HEK293 (cell line): ENCODE measurements at regions not wholly inside any gene's neighbourhood (a gene's known extent, or its start where the extent isn't known, plus 50 kb on each side); places are given as distances from the start of the nearest gene placed in this dataset.

Source experiments
- CTCF ChIA-PET: fragments of 350-600 bp; formaldehyde crosslinking; extraction: SDS; loops from one replicate; lab custom pipeline; 2021; ENCODE audit warnings: antibody characterized with exemption; lab: Yijun Ruan, JAX
- POLR2A ChIA-PET: fragments of 300-600 bp; formaldehyde crosslinking; extraction: SDS; loops from one replicate; lab custom pipeline; 2020; ENCODE audit warnings: antibody characterized with exemption, inconsistent platforms; lab: Yijun Ruan, JAX
- H3K27ac ChIP-seq: fragments of 200-500 bp; sonication (Bioruptor generic); 2 replicates; pipeline ENCODE4 v1.5.1; 2014; ENCODE audit warnings: low read depth, low read length, control low read depth, inconsistent platforms; ENCODE audit errors: extremely low read depth
- H3K36me3 ChIP-seq, 2 experiments: fragments of 200-500 bp in 1 of 2; sonication (Bioruptor generic) in 1 of 2; 1 replicate in 1 of 2; 2 replicates in 1 of 2; pipeline ENCODE4 v1.5.1; 2014 to 2017; ENCODE audit warnings: inconsistent platforms in 2 of 2, low read length in 2 of 2; ENCODE audit not compliant: control insufficient read depth in 2 of 2, insufficient read depth in 1 of 2
- H3K4me1 ChIP-seq: fragments of 200-500 bp; sonication (Bioruptor generic); 2 replicates; pipeline ENCODE4 v1.5.1; 2014; ENCODE audit warnings: mild to moderate bottlenecking, low read length, inconsistent platforms; ENCODE audit not compliant: control insufficient read depth, insufficient read depth
- H3K4me3 ChIP-seq: 2 replicates; pipeline ENCODE4 v1.5.1; 2011; ENCODE audit warnings: low read depth, mild to moderate bottlenecking, control low read depth, low read length, moderate library complexity
- H3K9me3 ChIP-seq: fragments of 200-500 bp; sonication (Bioruptor generic); 2 replicates; pipeline ENCODE4 v1.5.1; 2014; ENCODE audit warnings: low read depth, low read length, inconsistent platforms; ENCODE audit not compliant: control insufficient read depth, insufficient read depth
- GLI2 ChIP-seq: fragments of 450-650 bp; formaldehyde crosslinking; IDR thresholded peaks from 2 replicates; pipeline ENCODE4; 2017; ENCODE audit warnings: missing biosample characterization, missing genetic modification characterization, low read depth, borderline replicate concordance
- HOXA7 ChIP-seq: sonication (generic); formaldehyde crosslinking; IDR thresholded peaks from 2 replicates; pipeline ENCODE4 v1.8.1; 2022; ENCODE audit warnings: missing genetic modification reagents, borderline replicate concordance
- KLF10 ChIP-seq: fragments of 450-650 bp; IDR thresholded peaks from 2 replicates; pipeline ENCODE4 v1.5.1; 2018; ENCODE audit warnings: missing biosample characterization, mild to moderate bottlenecking, missing genetic modification characterization
- SCRT2 ChIP-seq: fragments of 450-650 bp; formaldehyde crosslinking; IDR thresholded peaks from 2 replicates; pipeline ENCODE4 v1.5.1; 2016; ENCODE audit warnings: missing biosample characterization, missing genetic modification characterization
- ZBTB10 ChIP-seq: fragments of 450-650 bp; formaldehyde crosslinking; IDR thresholded peaks from 2 replicates; pipeline ENCODE4 v1.5.1; 2016; ENCODE audit warnings: missing biosample characterization, missing genetic modification characterization
- ZNF155 ChIP-seq: fragments of 450-650 bp; formaldehyde crosslinking; IDR thresholded peaks from 2 replicates; pipeline ENCODE4 v1.5.1; 2016; ENCODE audit warnings: missing biosample characterization, missing genetic modification characterization
- ZNF175 ChIP-seq: fragments of 450-650 bp; formaldehyde crosslinking; IDR thresholded peaks from 2 replicates; pipeline ENCODE4 v1.5.1; 2016; ENCODE audit warnings: missing biosample characterization, missing genetic modification characterization
- ZNF19 ChIP-seq: fragments of 450-650 bp; formaldehyde crosslinking; IDR thresholded peaks from 2 replicates; pipeline ENCODE4; 2016; ENCODE audit warnings: missing biosample characterization, missing genetic modification characterization, low read depth
- ZNF211 ChIP-seq: fragments of 450-650 bp; formaldehyde crosslinking; IDR thresholded peaks from 2 replicates; pipeline ENCODE4 v1.5.1; 2016; ENCODE audit warnings: low read depth, missing biosample characterization, missing genetic modification characterization
- ZNF24 ChIP-seq: fragments of 450-650 bp; formaldehyde crosslinking; IDR thresholded peaks from 2 replicates; pipeline ENCODE4 v1.5.1; 2016; ENCODE audit warnings: missing biosample characterization, missing genetic modification characterization
- ZNF391 ChIP-seq: fragments of 450-650 bp; formaldehyde crosslinking; IDR thresholded peaks from 2 replicates; pipeline ENCODE4 v1.5.1; 2016; ENCODE audit warnings: low read depth, missing biosample characterization, missing genetic modification characterization, borderline replicate concordance
- ZNF558 ChIP-seq: fragments of 450-650 bp; formaldehyde crosslinking; IDR thresholded peaks from 2 replicates; pipeline ENCODE4 v1.5.1; 2016; ENCODE audit warnings: missing biosample characterization, missing genetic modification characterization
- ZNF580 ChIP-seq: fragments of 450-650 bp; formaldehyde crosslinking; IDR thresholded peaks from 2 replicates; pipeline ENCODE4 v1.5.1; 2016; ENCODE audit warnings: missing biosample characterization, missing genetic modification characterization
- ZNF639 ChIP-seq: fragments of 450-650 bp; formaldehyde crosslinking; IDR thresholded peaks from 2 replicates; pipeline ENCODE4 v1.5.1; 2016; ENCODE audit warnings: missing biosample characterization, missing genetic modification characterization
- ZNF654 ChIP-seq: fragments of 450-650 bp; formaldehyde crosslinking; IDR thresholded peaks from 2 replicates; pipeline ENCODE4 v1.5.1; 2016; ENCODE audit warnings: low read depth, missing biosample characterization, missing genetic modification characterization
- ZNF660 ChIP-seq: fragments of 450-650 bp; IDR thresholded peaks from 2 replicates; pipeline ENCODE4 v1.5.1; 2018; ENCODE audit warnings: missing biosample characterization, mild to moderate bottlenecking, missing genetic modification characterization
- ZNF704 ChIP-seq: fragments of 450-650 bp; formaldehyde crosslinking; IDR thresholded peaks from 2 replicates; pipeline ENCODE4 v1.5.1; 2016; ENCODE audit warnings: missing biosample characterization, missing genetic modification characterization
- ZNF837 ChIP-seq: fragments of 450-650 bp; formaldehyde crosslinking; IDR thresholded peaks from 2 replicates; pipeline ENCODE4 v1.5.1; 2016; ENCODE audit warnings: missing biosample characterization, missing genetic modification characterization
- ZNF843 ChIP-seq: fragments of 450-650 bp; formaldehyde crosslinking; IDR thresholded peaks from 2 replicates; pipeline ENCODE4 v1.5.1; 2016; ENCODE audit warnings: missing biosample characterization, missing genetic modification characterization
- ZSCAN4 ChIP-seq: fragments of 450-650 bp; formaldehyde crosslinking; IDR thresholded peaks from 2 replicates; pipeline ENCODE4 v1.5.1; 2017; ENCODE audit warnings: missing biosample characterization, missing genetic modification characterization

- ChIA-PET CTCF (no interaction called here), POLR2A (no interaction called here)
- TF ChIP-seq ZNF843 (no peak), SCRT2 (tag by site-specific recombination) (no peak), ZNF211 (tag by site-specific recombination) (no peak), ZBTB10 (tag by site-specific recombination) (no peak), ZNF155 (tag by site-specific recombination) (no peak), ZSCAN4 (tag by site-specific recombination) (no peak), ZNF24 (tag by site-specific recombination) (no peak), ZNF19 (tag by site-specific recombination) (no peak), GLI2 (tag by site-specific recombination) (no peak), KLF10 (tag by site-specific recombination) (no peak)
- Histone ChIP-seq H3K4me3 (no peak overlapping the region), H3K4me1 (no peaks in the 10 kb centered on the region), H3K36me3 (no peaks in the 10 kb centered on the region), H3K9me3 (no peaks in the 10 kb centered on the region), H3K27ac (no peak overlapping the region)
Measured at GRCh38 chr3:30258426-30259392, 347.7 kb upstream of the TGFBR2 start.

GRCh38 chr3:30259730-30260129 lies 346.7 kb upstream of the TGFBR2 start:
- POLR2A ChIA-PET, result no interaction called here

GRCh38 chr3:30260762-30261161 lies 345.6 kb upstream of the TGFBR2 start:
- Histone ChIP-seq H3K9me3 (no peaks in the 10 kb centered on the region), H3K4me3 (no peak overlapping the region), H3K27ac (no peak overlapping the region), H3K4me1 (no peaks in the 10 kb centered on the region), H3K36me3 (no peaks in the 10 kb centered on the region)
- TF ChIP-seq ZNF391 (tag by site-specific recombination) (no peak), ZNF580 (tag by site-specific recombination) (no peak), ZNF639 (no peak), ZNF175 (tag by site-specific recombination) (no peak), ZNF837 (tag by site-specific recombination) (no peak), ZNF155 (tag by site-specific recombination) (no peak), ZNF558 (tag by site-specific recombination) (no peak)
- ChIA-PET CTCF (no interaction called here), POLR2A (no interaction called here)

More at GRCh38 chr3:30259730-30260129, 346.7 kb upstream of the TGFBR2 start:
- no peak for TF ChIP-seq ZNF558 (tag by site-specific recombination)
- TF ChIP-seq HOXA7 (CRISPR knock-in tag), result no peak
- TF ChIP-seq ZNF660, result no peak
- no peak for TF ChIP-seq ZNF704 (tag by site-specific recombination)
- TF ChIP-seq ZNF654 (tag by site-specific recombination), result no peak
- H3K9me3 ChIP-seq, result no peaks in the 10 kb centered on the region
- no peak overlapping the region for H3K27ac ChIP-seq
- CTCF ChIA-PET, result no interaction called here
- no peaks in the 10 kb centered on the region for H3K36me3 ChIP-seq
- no peak overlapping the region for H3K4me3 ChIP-seq
- H3K4me1 ChIP-seq, result no peaks in the 10 kb centered on the region
